ENCODE measurements at regions not wholly inside any gene's neighbourhood (a gene's known extent, or its start where the extent isn't known, plus 50 kb on each side); places are given as distances from the start of the nearest gene placed in this dataset.

- TF ChIP-seq YY1 (IDR thresholded peaks at IDR 0.05; ENCODE audit: low read depth) = no peak
- no peak for TF ChIP-seq CREB1 (IDR thresholded peaks at IDR 0.05; ENCODE audit: low read depth)
- no peak for TF ChIP-seq TEAD4 (IDR thresholded peaks at IDR 0.05)
- TF ChIP-seq EGR1 (IDR thresholded peaks at IDR 0.05) = no peak
- no peak for TF ChIP-seq MAX (IDR thresholded peaks at IDR 0.05)
- no peak for TF ChIP-seq EP300 (IDR thresholded peaks at IDR 0.05; ENCODE audit: borderline replicate concordance)
- no peak for TF ChIP-seq ZBTB7A (IDR thresholded peaks at IDR 0.05; ENCODE audit: low read depth)
- no peak for TF ChIP-seq NFIC (IDR thresholded peaks at IDR 0.05)
- no peak for TF ChIP-seq CEBPB (IDR thresholded peaks at IDR 0.05)
- TF ChIP-seq, protein P1, sequence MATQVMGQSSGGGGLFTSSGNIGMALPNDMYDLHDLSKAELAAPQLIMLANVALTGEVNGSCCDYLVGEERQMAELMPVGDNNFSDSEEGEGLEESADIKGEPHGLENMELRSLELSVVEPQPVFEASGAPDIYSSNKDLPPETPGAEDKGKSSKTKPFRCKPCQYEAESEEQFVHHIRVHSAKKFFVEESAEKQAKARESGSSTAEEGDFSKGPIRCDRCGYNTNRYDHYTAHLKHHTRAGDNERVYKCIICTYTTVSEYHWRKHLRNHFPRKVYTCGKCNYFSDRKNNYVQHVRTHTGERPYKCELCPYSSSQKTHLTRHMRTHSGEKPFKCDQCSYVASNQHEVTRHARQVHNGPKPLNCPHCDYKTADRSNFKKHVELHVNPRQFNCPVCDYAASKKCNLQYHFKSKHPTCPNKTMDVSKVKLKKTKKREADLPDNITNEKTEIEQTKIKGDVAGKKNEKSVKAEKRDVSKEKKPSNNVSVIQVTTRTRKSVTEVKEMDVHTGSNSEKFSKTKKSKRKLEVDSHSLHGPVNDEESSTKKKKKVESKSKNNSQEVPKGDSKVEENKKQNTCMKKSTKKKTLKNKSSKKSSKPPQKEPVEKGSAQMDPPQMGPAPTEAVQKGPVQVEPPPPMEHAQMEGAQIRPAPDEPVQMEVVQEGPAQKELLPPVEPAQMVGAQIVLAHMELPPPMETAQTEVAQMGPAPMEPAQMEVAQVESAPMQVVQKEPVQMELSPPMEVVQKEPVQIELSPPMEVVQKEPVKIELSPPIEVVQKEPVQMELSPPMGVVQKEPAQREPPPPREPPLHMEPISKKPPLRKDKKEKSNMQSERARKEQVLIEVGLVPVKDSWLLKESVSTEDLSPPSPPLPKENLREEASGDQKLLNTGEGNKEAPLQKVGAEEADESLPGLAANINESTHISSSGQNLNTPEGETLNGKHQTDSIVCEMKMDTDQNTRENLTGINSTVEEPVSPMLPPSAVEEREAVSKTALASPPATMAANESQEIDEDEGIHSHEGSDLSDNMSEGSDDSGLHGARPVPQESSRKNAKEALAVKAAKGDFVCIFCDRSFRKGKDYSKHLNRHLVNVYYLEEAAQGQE (IDR thresholded peaks at IDR 0.05; ENCODE audit: low read depth) = no peak
- TF ChIP-seq USF1 (IDR thresholded peaks at IDR 0.05) = no peak
- TF ChIP-seq TCF12 (IDR thresholded peaks at IDR 0.05; ENCODE audit: low read depth) = no peak
- no peak for TF ChIP-seq RAD21 (IDR thresholded peaks at IDR 0.05; ENCODE audit: low read depth)
- TF ChIP-seq TAF1 (IDR thresholded peaks at IDR 0.05; ENCODE audit: low read depth) = no peak
Observed at GRCh38 chr6:6436946-6437345, 116.5 kb upstream of the F13A1 start.

DNA sequence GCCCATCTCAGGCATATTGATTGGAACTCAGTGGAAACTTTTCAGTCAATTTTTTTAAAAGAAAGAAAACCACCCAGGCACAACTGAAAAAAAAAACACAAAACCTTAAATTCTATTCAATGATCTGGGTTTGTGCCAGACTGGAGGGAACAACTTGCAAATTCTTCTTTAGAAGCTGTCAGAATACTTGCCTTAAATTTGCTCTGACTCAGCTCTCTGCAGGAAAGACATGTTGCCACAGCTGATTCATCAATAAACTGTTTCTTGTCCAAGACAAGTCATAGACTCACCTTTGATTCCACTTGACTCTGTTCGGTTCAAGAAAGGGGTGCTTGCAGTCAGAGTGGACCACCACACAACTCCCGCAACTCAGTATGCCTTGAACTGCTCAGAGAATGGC lies 117.8 kb upstream of the F13A1 start:
- TF ChIP-seq TAF1 (IDR thresholded peaks at IDR 0.05; ENCODE audit: low read depth) (no peak), TEAD4 (IDR thresholded peaks at IDR 0.05) (no peak), FOXM1 (IDR thresholded peaks at IDR 0.05; ENCODE audit: borderline replicate concordance, low read depth) (no peak), CREB1 (IDR thresholded peaks at IDR 0.05; ENCODE audit: low read depth) (no peak), EP300 (IDR thresholded peaks at IDR 0.05; ENCODE audit: borderline replicate concordance) (no peak), NFIC (IDR thresholded peaks at IDR 0.05) (no peak), EGR1 (IDR thresholded peaks at IDR 0.05) (no peak), YY1 (IDR thresholded peaks at IDR 0.05; ENCODE audit: low read depth) (no peak)
- TF ChIP-seq, protein P1 (IDR thresholded peaks at IDR 0.05; ENCODE audit: low read depth) = no peak

- no peak for TF ChIP-seq TAF1 (IDR thresholded peaks at IDR 0.05; ENCODE audit: low read depth)
- no peak for TF ChIP-seq NFIC (IDR thresholded peaks at IDR 0.05)
- TF ChIP-seq, protein P1 (IDR thresholded peaks at IDR 0.05; ENCODE audit: low read depth) = no peak
- no peak for TF ChIP-seq CEBPB (IDR thresholded peaks at IDR 0.05)
- TF ChIP-seq TEAD4 (IDR thresholded peaks at IDR 0.05) = no peak
- TF ChIP-seq YY1 (IDR thresholded peaks at IDR 0.05; ENCODE audit: low read depth) = no peak
- no peak for TF ChIP-seq TCF12 (IDR thresholded peaks at IDR 0.05; ENCODE audit: low read depth)
- TF ChIP-seq CREB1 (IDR thresholded peaks at IDR 0.05; ENCODE audit: low read depth) = no peak
- no peak for TF ChIP-seq USF1 (IDR thresholded peaks at IDR 0.05)
- no peak for TF ChIP-seq EP300 (IDR thresholded peaks at IDR 0.05; ENCODE audit: borderline replicate concordance)
- no peak for TF ChIP-seq MAX (IDR thresholded peaks at IDR 0.05)
- TF ChIP-seq EGR1 (IDR thresholded peaks at IDR 0.05) = no peak
- no peak for TF ChIP-seq ZBTB7A (IDR thresholded peaks at IDR 0.05; ENCODE audit: low read depth)
- no peak for TF ChIP-seq RAD21 (IDR thresholded peaks at IDR 0.05; ENCODE audit: low read depth)
- TF ChIP-seq FOXM1 (IDR thresholded peaks at IDR 0.05; ENCODE audit: borderline replicate concordance, low read depth) = no peak
Observed at GRCh38 chr6:6439778-6440177, 119.3 kb upstream of the F13A1 start.

- TF ChIP-seq TAF1 (IDR thresholded peaks at IDR 0.05; ENCODE audit: low read depth) = no peak
- no peak for TF ChIP-seq CREB1 (IDR thresholded peaks at IDR 0.05; ENCODE audit: low read depth)
Observed at GRCh38 chr6:6452002-6452401, 131.5 kb upstream of the F13A1 start.

DNA sequence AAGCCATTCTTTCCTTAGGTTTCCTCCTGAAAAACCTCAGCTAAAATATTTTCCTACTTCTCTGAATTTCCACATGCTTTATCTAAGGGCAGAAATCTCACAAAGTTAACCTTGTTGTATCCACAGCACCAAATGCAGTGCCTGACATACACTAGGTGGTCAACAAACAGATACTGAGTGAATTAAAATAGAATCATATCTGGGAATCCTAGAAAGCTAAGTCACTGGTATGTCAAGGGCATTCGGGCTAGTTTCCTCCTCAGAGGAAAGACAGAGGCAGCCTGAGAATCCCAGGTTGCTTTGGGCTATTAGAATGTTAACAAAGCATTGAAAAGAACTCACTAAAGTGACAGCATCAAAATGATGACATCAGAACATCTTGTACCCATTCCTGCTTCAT lies 132.7 kb upstream of the F13A1 start:
- TF ChIP-seq YY1 (IDR thresholded peaks at IDR 0.05; ENCODE audit: low read depth) (no peak), TAF1 (IDR thresholded peaks at IDR 0.05; ENCODE audit: low read depth) (no peak), NFIC (IDR thresholded peaks at IDR 0.05) (no peak), TEAD4 (IDR thresholded peaks at IDR 0.05) (no peak), CREB1 (IDR thresholded peaks at IDR 0.05; ENCODE audit: low read depth) (no peak), EP300 (IDR thresholded peaks at IDR 0.05; ENCODE audit: borderline replicate concordance) (no peak), FOXM1 (IDR thresholded peaks at IDR 0.05; ENCODE audit: borderline replicate concordance, low read depth) (no peak), ZBTB7A (IDR thresholded peaks at IDR 0.05; ENCODE audit: low read depth) (no peak), RAD21 (IDR thresholded peaks at IDR 0.05; ENCODE audit: low read depth) (no peak), TCF12 (IDR thresholded peaks at IDR 0.05; ENCODE audit: low read depth) (no peak), USF1 (IDR thresholded peaks at IDR 0.05) (no peak), CEBPB (IDR thresholded peaks at IDR 0.05) (no peak), EGR1 (IDR thresholded peaks at IDR 0.05) (no peak), MAX (IDR thresholded peaks at IDR 0.05) (no peak)
- TF ChIP-seq, protein P1 (IDR thresholded peaks at IDR 0.05; ENCODE audit: low read depth) = no peak
